ENCODE measurements at regions not wholly inside any gene's neighbourhood (a gene's known extent, or its start where the extent isn't known, plus 50 kb on each side); places are given as distances from the start of the nearest gene placed in this dataset.

- H3K9ac ChIP-seq (ENCODE audit: low read depth, low read length): no peak overlapping the region
- H2BK120ac ChIP-seq (ENCODE audit: low read depth, low read length): no peak overlapping the region
- no peak overlapping the region for H4K8ac ChIP-seq (ENCODE audit: low read depth in 2 of 2, low read length in 2 of 2)
- no peak overlapping the region for H2BK20ac ChIP-seq (ENCODE audit: low read depth, low read length)
- no peak overlapping the region for H2AK9ac ChIP-seq (replicated peaks; ENCODE audit: low read depth, low read length, poor library complexity)
- H2AK5ac ChIP-seq (ENCODE audit: low read depth, low read length): no peak overlapping the region
- no peak overlapping the region for H3K23ac ChIP-seq (ENCODE audit: low read depth, low read length)
- no peak overlapping the region for H3K27ac ChIP-seq (ENCODE audit: insufficient read depth, low read length)
- H3K9me3 ChIP-seq (ENCODE audit: control insufficient read depth, insufficient read depth, low read length): no peaks in the 10 kb centered on the region
- H3K14ac ChIP-seq (replicated peaks; ENCODE audit: low read depth, low read length): no peak overlapping the region
- intact Hi-C loops (cut with micrococcal nuclease): no loop called here
- no peak overlapping the region for H2AFZ ChIP-seq (replicated peaks; ENCODE audit: low read length, poor library complexity)
- no peak overlapping the region for H3K56ac ChIP-seq (ENCODE audit: extremely low read depth, insufficient read depth, low read length)
- H4K5ac ChIP-seq (ENCODE audit: low read depth, low read length): no peak overlapping the region
- no peak overlapping the region for H2BK5ac ChIP-seq (ENCODE audit: low read depth, low read length, poor library complexity, severe bottlenecking)
- dilution Hi-C loops (cut with HindIII; ENCODE audit: low sequenced_read_pairs, unreplicated experiment): no loop called here
- H3K27me3 ChIP-seq (ENCODE audit: control insufficient read depth, insufficient read depth, low read length): no peaks in the 10 kb centered on the region
- ATAC-seq (ENCODE audit: low read depth) (no peak), DNase-seq (no peak)
- H3K79me1 ChIP-seq (ENCODE audit: low read depth in 1 of 2, low read length in 2 of 2): no peaks in the 10 kb centered on the region
- H3K9me1 ChIP-seq (ENCODE audit: insufficient read depth, low read length): no peaks in the 10 kb centered on the region
- no peak overlapping the region for H3K4ac ChIP-seq (ENCODE audit: low read depth, low read length)
- no peak for TF ChIP-seq MAFK (IDR thresholded peaks at IDR 0.05; ENCODE audit: low read depth, low read length)
- no peak for TF ChIP-seq RCOR1 (IDR thresholded peaks at IDR 0.05; ENCODE audit: insufficient replicate concordance, low read length)
- TF ChIP-seq NFE2L2 (IDR thresholded peaks at IDR 0.05; ENCODE audit: low read depth, low read length): no peak
- no peak for TF ChIP-seq BHLHE40 (IDR thresholded peaks at IDR 0.05; ENCODE audit: low read depth, low read length)
- no peak for TF ChIP-seq MAZ (IDR thresholded peaks at IDR 0.05; ENCODE audit: borderline replicate concordance, low read depth, low read length)
- TF ChIP-seq CTCF (conservative IDR thresholded peaks at IDR 0.05; ENCODE audit: low read depth, low read length): no peak
- no peak for TF ChIP-seq POLR2A (IDR thresholded peaks at IDR 0.05; ENCODE audit: low read depth, low read length)
- TF ChIP-seq CHD1 (IDR thresholded peaks at IDR 0.05; ENCODE audit: low read depth, low read length): no peak
- no peak for TF ChIP-seq RFX5 (IDR thresholded peaks at IDR 0.05; ENCODE audit: low read depth, low read length)
- no peak for TF ChIP-seq FOS (IDR thresholded peaks at IDR 0.05; ENCODE audit: low read depth, low read length)
- TF ChIP-seq SMC3 (IDR thresholded peaks at IDR 0.05; ENCODE audit: low read depth, low read length): no peak
- BruUV-seq (replicated peaks): no TSS peak
- H3K18ac ChIP-seq (ENCODE audit: low read depth, low read length): no peak overlapping the region
- H3K4me3 ChIP-seq (ENCODE audit: insufficient read depth, low read depth, low read length): no peak overlapping the region
- ChIA-PET POLR2A (ENCODE audit: unreplicated experiment) (no interaction called here), CTCF (no interaction called here)
- H2BK15ac ChIP-seq (ENCODE audit: low read depth, low read length): no peak overlapping the region
- H4K91ac ChIP-seq (ENCODE audit: insufficient read depth, low read depth, low read length): no peak overlapping the region
- H4K20me1 ChIP-seq (ENCODE audit: insufficient read depth, low read length): no peaks in the 10 kb centered on the region
- no peak overlapping the region for H3K4me2 ChIP-seq (ENCODE audit: low read depth, low read length)
- in situ Hi-C loops (cut with MboI; ENCODE audit: low sequenced_read_pairs): no loop called here
- no peaks in the 10 kb centered on the region for H3K36me3 ChIP-seq (ENCODE audit: control insufficient read depth, insufficient read depth, low read length)
- peaks cover 3% of the 10 kb centered on the region; the same call in 1 of the 2 replicates for H3K4me1 ChIP-seq (ENCODE audit: control insufficient read depth, insufficient read depth, low read length)
Observed at GRCh38 chr13:83274679-83275078, 607.6 kb downstream of the SLITRK1 start.

Measured in IMR-90 (cell line).